ENCODE measurements at regions not wholly inside any gene's neighbourhood (a gene's known extent, or its start where the extent isn't known, plus 50 kb on each side); places are given as distances from the start of the nearest gene placed in this dataset.

- DNase-seq, result no peak
Observed at GRCh38 chr7:22618528-22618927, 108.5 kb upstream of the IL6 start.

DNA sequence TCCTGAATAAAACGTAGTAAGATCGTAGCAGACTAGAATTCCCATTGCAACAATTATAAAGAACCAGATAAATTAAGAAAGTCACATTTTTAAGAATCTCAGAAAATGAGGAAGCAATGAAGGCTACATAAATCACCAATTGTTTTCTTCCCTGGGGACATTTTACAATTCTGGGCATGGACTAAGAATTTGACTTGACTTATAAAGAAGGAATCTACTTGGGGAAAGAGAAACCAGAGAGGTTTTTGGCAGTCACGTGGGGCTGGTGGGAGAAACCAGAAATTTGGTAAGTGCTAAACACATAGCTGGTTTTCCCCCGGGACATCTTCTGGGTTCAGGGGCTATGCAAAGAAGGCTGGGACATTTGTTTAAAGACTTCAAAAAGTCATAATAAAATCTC is 109.8 kb upstream of the IL6 start:
- no peak for DNase-seq

- DNase-seq, result peak; percentile 21
Observed at GRCh38 chr7:22613496-22613895, 113.5 kb upstream of the IL6 start.

DNA sequence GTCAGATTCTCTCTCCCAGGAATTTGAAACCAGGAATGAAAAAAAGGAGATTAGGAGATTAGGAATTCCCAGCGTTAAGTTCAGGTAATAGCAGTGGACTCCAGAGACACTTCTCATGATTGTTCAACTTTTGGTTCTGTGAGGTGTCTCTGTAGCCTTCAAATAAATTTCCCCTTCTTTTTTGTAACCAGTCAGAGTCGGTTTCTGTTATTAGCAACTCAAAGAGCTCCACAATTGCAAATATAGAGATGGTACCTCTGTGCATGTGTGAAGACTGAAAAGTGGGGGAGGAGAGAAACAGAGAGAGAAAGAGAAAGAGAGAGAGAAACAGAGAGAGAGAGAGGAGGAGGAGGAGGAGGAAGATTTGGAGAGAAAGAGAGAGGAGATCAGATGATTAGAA is 112.8 kb upstream of the STEAP1B start:
- DNase-seq, result no peak

DNA sequence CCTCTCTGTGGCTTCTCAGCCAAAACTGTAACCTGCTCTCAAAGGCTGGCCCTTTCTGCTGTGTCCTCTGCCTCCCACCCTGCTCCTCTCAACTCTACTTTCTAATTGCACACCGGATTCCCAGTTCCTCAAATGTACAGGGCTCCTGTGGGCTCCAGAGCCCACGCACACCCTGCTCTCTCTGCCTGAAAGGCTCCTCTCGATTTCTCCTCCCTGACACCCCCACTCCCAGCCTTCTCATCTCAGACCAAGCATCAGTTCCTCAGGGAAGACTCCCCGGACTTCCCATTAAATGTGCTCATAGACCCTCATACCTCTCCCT is 111.7 kb upstream of the STEAP1B start:
- DNase-seq, result no peak

GRCh38 chr7:22610951-22611757 is 111.2 kb upstream of the STEAP1B start:
- peak; percentile 70 for DNase-seq

- DNase-seq, result no peak
Observed at GRCh38 chr7:22610263-22610662, 110.3 kb upstream of the STEAP1B start.

DNA sequence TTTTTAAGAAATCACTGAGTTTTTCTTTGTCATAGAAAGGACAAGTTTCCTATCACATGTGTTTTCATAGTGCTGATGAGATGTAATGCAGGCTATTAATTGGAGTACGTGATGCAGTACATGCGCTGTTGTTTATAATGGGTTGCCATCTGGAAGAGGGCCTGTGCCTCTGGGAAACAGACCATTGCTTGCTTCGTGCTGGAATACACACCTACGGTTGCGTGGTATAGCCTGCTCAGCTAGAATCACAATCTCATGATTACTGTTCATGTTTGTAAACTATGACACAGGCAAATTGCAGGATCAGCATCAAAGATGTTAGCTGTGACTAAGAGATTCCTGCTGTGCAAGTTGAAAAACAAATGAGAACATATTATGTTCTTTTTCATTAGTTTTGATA is 107.2 kb upstream of the STEAP1B start:
- DNase-seq, result peak; percentile 32

GRCh38 chr7:22604246-22604645 is 104.3 kb upstream of the STEAP1B start:
- DNase-seq, result no peak

GRCh38 chr7:22601812-22602565 is 102.0 kb upstream of the STEAP1B start:
- DNase-seq, result peak; percentile 64

DNA sequence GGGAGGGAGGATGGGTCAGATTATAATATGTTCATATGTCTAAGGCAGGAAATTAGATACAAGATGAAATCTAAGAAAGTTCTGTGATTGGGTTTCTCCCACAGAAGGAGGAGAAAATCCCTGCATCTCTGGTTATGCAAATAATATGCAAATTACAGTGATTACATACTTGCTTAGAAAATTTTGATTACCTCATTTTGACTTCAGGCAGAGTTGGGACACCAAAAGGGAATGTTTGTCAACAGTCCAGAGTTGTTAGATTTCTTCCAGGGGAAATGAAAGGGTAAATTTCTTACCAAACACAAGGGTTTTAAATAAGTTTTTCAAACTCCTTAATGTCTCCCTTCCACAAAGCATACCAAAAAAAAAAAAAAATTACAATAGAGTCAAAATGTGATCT is 101.4 kb upstream of the STEAP1B start:
- DNase-seq, result no peak

DNA sequence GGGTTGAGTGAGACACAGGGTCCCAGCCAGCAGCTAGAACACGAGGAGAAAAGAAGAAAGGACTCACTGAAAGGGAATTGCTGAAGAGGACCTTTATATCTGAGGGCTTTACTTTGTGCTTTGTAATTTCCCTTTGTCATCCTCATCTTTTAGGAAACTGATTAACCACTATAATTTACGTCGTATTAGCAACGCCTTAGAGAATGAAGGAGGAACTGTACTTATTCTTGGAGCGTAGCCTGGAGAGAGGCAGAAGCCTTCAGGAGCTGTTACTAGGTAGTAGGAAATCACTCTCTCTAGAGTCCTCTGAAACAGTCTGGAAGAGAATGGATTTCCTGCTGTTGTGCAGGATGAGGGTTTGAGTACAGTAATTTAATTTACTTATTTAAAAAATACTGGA is 101.0 kb upstream of the STEAP1B start:
- DNase-seq, result no peak

DNA sequence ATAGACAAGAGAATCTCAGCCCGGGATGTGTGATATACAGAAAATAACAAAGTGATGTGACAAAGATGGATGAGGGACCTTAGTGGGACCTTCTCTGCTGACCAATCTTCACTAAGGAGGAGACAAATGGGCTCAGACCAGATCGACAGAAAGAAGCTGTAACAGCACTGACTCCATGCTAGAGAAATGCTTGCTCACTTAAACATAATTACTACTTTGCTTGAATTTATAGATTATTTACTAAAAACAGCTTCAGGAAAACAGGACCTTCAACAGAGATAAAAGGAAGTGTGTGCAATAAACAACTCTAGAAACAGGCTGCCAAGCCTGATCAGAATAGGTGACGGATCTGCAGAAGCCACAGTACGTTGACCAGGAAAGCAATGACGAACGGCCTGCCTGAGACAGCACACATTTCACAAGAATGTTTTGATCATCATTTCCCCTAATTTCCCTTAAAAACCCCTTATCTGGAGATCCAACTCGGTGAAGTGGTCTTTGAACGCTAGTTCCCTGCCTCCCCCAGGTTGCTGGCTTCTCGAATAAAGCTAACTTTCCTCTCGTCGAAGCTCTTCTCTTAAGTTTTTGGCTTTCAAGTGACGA is 98.4 kb upstream of the STEAP1B start:
- DNase-seq, result no peak

DNA sequence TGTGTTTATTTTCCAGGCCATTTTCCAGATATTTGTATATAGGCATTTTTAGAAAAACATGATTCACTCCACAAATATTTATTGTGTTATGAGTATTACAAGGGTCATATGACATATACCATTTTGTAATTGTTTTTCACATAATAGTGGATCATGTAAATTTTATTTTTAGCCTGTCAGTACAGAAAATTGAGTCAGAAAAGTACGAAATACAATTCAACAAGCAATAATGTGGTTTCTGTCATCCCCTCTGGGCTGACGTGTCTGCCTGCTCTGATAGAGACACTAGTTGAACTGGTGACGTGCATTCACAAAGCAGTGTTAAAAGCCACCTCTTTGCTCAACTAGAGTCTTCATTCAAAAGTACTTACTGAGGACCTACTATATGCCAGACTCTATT is 97.9 kb upstream of the STEAP1B start:
- peak; percentile 94 for DNase-seq

GRCh38 chr7:22596763-22597400 is 96.9 kb upstream of the STEAP1B start:
- no peak for DNase-seq

- no peak for DNase-seq
Observed at GRCh38 chr7:22594020-22594419, 94.0 kb upstream of the STEAP1B start.

- DNase-seq, result no peak
Observed at GRCh38 chr7:22591271-22591670, 91.3 kb upstream of the STEAP1B start.

DNA sequence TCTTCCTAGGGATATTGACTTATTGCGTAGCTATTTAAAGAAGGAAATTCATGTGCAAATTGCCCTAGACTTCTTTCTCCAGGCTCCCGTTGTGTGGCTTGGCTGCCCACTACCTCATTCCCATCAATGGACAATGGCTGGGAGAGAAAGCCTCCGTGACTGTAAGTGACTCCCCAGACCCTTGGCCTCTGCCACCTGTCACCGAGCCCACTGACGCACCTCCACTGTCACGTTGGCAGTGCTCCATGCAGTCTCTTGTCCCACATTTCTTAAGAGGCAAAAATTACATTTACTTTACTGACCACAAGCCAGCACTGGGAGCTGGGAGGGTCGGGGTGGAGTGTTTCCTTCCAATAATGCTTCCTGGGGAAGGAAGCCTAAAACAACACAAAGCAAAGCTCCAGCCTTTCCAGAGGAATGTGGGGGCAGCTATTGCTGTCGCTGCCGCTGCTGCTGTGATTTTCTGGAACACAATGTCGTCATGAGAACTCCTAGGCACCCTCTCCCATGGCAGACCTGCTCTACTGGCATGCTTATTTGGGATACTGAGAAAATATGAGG is 89.7 kb upstream of the STEAP1B start:
- no peak for DNase-seq

- DNase-seq, result no peak
Observed at GRCh38 chr7:22588351-22588750, 88.4 kb upstream of the STEAP1B start.

GRCh38 chr7:22587322-22587721 is 87.3 kb upstream of the STEAP1B start:
- DNase-seq, result peak; percentile 34

GRCh38 chr7:22586786-22587140 is 86.8 kb upstream of the STEAP1B start:
- peak; percentile 73 for DNase-seq

- DNase-seq, result no peak
Observed at GRCh38 chr7:22586101-22586785, 86.3 kb upstream of the STEAP1B start.

GRCh38 chr7:22584179-22584578 is 84.2 kb upstream of the STEAP1B start:
- DNase-seq, result no peak
